ENCODE measurements at regions not wholly inside any gene's neighbourhood (a gene's known extent, or its start where the extent isn't known, plus 50 kb on each side); places are given as distances from the start of the nearest gene placed in this dataset.
"Not testable (repeated sequence)": the region's sequence is repeated elsewhere in the genome, so short reads cannot be mapped to it uniquely, and the experiment has no call there.

GRCh38 chr17:45672792-45673191 lies 111.3 kb upstream of the CRHR1 start:
- H3K4me3 Mint-ChIP-seq, result no peak overlapping the region
- H3K27ac Mint-ChIP-seq, result no peak overlapping the region
- peaks cover 44% of the 10 kb centered on the region for H3K27me3 Mint-ChIP-seq
- H3K9me3 Mint-ChIP-seq, result no peaks in the 10 kb centered on the region
- H3K36me3 Mint-ChIP-seq, result no peaks in the 10 kb centered on the region
- TF ChIP-seq CTCF (conservative IDR thresholded peaks at IDR 0.05), result no peak
- no peak for DNase-seq (ENCODE audit: extremely low spot score, unreplicated experiment)
- no peaks in the 10 kb centered on the region for H3K4me1 Mint-ChIP-seq (ENCODE audit: unreplicated experiment)

- not testable (repeated sequence) for H3K9me3 Mint-ChIP-seq; DNase-seq (ENCODE audit: extremely low spot score, unreplicated experiment); H3K4me3 Mint-ChIP-seq; H3K4me1 Mint-ChIP-seq (ENCODE audit: unreplicated experiment); H3K27ac Mint-ChIP-seq; H3K36me3 Mint-ChIP-seq
- H3K27me3 Mint-ChIP-seq, result peaks cover 39% of the 10 kb centered on the region
These were observed 110.4 kb upstream of the CRHR1 start for GRCh38 chr17:45673759-45674158.

GRCh38 chr17:45675012-45675411 lies 109.1 kb upstream of the CRHR1 start:
- Mint-ChIP-seq H3K9me3 (no peaks in the 10 kb centered on the region), H3K27ac (no peak overlapping the region), H3K27me3 (peaks cover 34% of the 10 kb centered on the region), H3K4me3 (no peak overlapping the region), H3K36me3 (no peaks in the 10 kb centered on the region), H3K4me1 (ENCODE audit: unreplicated experiment) (no peaks in the 10 kb centered on the region)
- no peak for DNase-seq (ENCODE audit: extremely low spot score, unreplicated experiment)
- no peak for TF ChIP-seq CTCF (conservative IDR thresholded peaks at IDR 0.05)

GRCh38 chr17:45675892-45676291 lies 108.2 kb upstream of the CRHR1 start:
- Mint-ChIP-seq H3K27me3 (peaks cover 34% of the 10 kb centered on the region), H3K4me3 (no peak overlapping the region), H3K4me1 (ENCODE audit: unreplicated experiment) (no peaks in the 10 kb centered on the region), H3K27ac (no peak overlapping the region), H3K9me3 (no peaks in the 10 kb centered on the region), H3K36me3 (no peaks in the 10 kb centered on the region)
- no peak for TF ChIP-seq CTCF (conservative IDR thresholded peaks at IDR 0.05)
- no peak for DNase-seq (ENCODE audit: extremely low spot score, unreplicated experiment)

GRCh38 chr17:45676695-45677094 lies 107.4 kb upstream of the CRHR1 start:
- no peak for TF ChIP-seq CTCF (conservative IDR thresholded peaks at IDR 0.05)
- Mint-ChIP-seq H3K36me3 (no peaks in the 10 kb centered on the region), H3K27ac (no peak overlapping the region), H3K27me3 (peaks cover 34% of the 10 kb centered on the region), H3K9me3 (no peaks in the 10 kb centered on the region), H3K4me3 (no peak overlapping the region), H3K4me1 (ENCODE audit: unreplicated experiment) (no peaks in the 10 kb centered on the region)
- no peak for DNase-seq (ENCODE audit: extremely low spot score, unreplicated experiment)

- Mint-ChIP-seq H3K27ac (no peak overlapping the region), H3K4me3 (no peak overlapping the region)
These were observed 106.3 kb upstream of the CRHR1 start for GRCh38 chr17:45677770-45678169.

More at GRCh38 chr17:45677770-45678169, 106.3 kb upstream of the CRHR1 start:
- TF ChIP-seq CTCF (conservative IDR thresholded peaks at IDR 0.05), result no peak
- no peaks in the 10 kb centered on the region for H3K9me3 Mint-ChIP-seq
- H3K27me3 Mint-ChIP-seq, result peaks cover 35% of the 10 kb centered on the region
- no peaks in the 10 kb centered on the region for H3K4me1 Mint-ChIP-seq (ENCODE audit: unreplicated experiment)
- DNase-seq (ENCODE audit: extremely low spot score, unreplicated experiment), result no peak
- no peaks in the 10 kb centered on the region for H3K36me3 Mint-ChIP-seq
